HepG2 (cell line): ENCODE measurements at regions not wholly inside any gene's neighbourhood (a gene's known extent, or its start where the extent isn't known, plus 50 kb on each side); places are given as distances from the start of the nearest gene placed in this dataset.

Source experiments
- ARHGAP35 ChIP-seq: sonication (generic); formaldehyde crosslinking; IDR thresholded peaks from 2 replicates; pipeline ENCODE4 v1.9.0; 2022; ENCODE audit warnings: mild to moderate bottlenecking, inconsistent platforms, moderate library complexity, missing genetic modification reagents, borderline replicate concordance
- EZH2 ChIP-seq: conservative IDR thresholded peaks from 2 replicates; pipeline ENCODE4 v1.6.1; 2012; ENCODE audit warnings: mild to moderate bottlenecking, low read depth, low read length, moderate library complexity
- FOXK1 ChIP-seq: sonication (generic); formaldehyde crosslinking; IDR thresholded peaks from 2 replicates; pipeline ENCODE4 v1.4.0; 2020; ENCODE audit warnings: low read depth, missing genetic modification reagents, borderline replicate concordance
- KLF16 ChIP-seq, 2 experiments: sonication (generic) in 1 of 2; formaldehyde crosslinking in 1 of 2; IDR thresholded peaks; 2 replicates each; pipeline versions ENCODE4 v1.6.1 to v1.8.0; 2016 to 2023; ENCODE audit warnings: missing genetic modification reagents in 2 of 2, missing compliant biosample characterization in 1 of 2
- NFRKB ChIP-seq: fragments of 450-650 bp; IDR thresholded peaks from 2 replicates; pipeline ENCODE4 v1.6.1; 2017
- PRPF4 ChIP-seq: fragments of 200-400 bp; formaldehyde crosslinking; IDR thresholded peaks from 2 replicates; pipeline ENCODE4 v1.6.1; 2016; ENCODE audit warnings: low read length, low read depth; ENCODE audit not compliant: poor library complexity, severe bottlenecking

GRCh38 chr19:28152195-28152594, 1060.8 kb downstream of the UQCRFS1 start:
- TF ChIP-seq FOXK1 (CRISPR knock-in tag) = no peak
- no peak for TF ChIP-seq NFRKB
- TF ChIP-seq EZH2 = no peak
- no peak for TF ChIP-seq KLF16 (CRISPR knock-in tag; IDR thresholded peaks at IDR 0.05)
- no peak for TF ChIP-seq PRPF4
- TF ChIP-seq ARHGAP35 (CRISPR knock-in tag) = no peak
